Panc1 (cell line): ENCODE measurements at regions not wholly inside any gene's neighbourhood (a gene's known extent, or its start where the extent isn't known, plus 50 kb on each side); places are given as distances from the start of the nearest gene placed in this dataset.

Source experiments
- ATAC-seq: fragments of 200-7000 bp; cut with Tn5 transposase; 2 replicates; pipeline ENCODE4 v1.9.1; 2020; ENCODE audit warnings: mild to moderate bottlenecking, moderate library complexity
- BruUV-seq: library from RNA; stranded (reverse); fragments of 400-500 nt; replicated peaks from 2 replicates; lab custom pipeline; 2021; lab: Mats Ljungman, UMichigan
- CTCF ChIA-PET: fragments of 300-600 bp; sonication (Branson Sonifier 250); formaldehyde crosslinking; loops from one replicate; lab custom pipeline; 2022; ENCODE audit warnings: antibody characterized with exemption; lab: Charles Lee
- POLR2A ChIA-PET: fragments of 300-600 bp; sonication (Branson Sonifier 250); formaldehyde crosslinking; loops from one replicate; lab custom pipeline; 2022; ENCODE audit warnings: antibody characterized with exemption; lab: Charles Lee
- DNase-seq: peaks from one replicate; pipeline ENCODE4 v3.0.0-alpha.2; 2010; ENCODE audit warnings: low read depth, low spot score
- H3K27ac ChIP-seq: 2 replicates; pipeline ENCODE4 v1.5.1; 2011; ENCODE audit warnings: mild to moderate bottlenecking, low read length, inconsistent platforms
- H3K27me3 ChIP-seq: fragments of 200-500 bp; sonication (Bioruptor generic); 2 replicates; pipeline ENCODE4 v1.6.0; 2014; ENCODE audit warnings: low read length, inconsistent platforms; ENCODE audit not compliant: control insufficient read depth, insufficient read depth
- H3K36me3 ChIP-seq: fragments of 200-500 bp; sonication (Bioruptor generic); 2 replicates; pipeline ENCODE4 v1.5.1; 2014; ENCODE audit warnings: inconsistent platforms, mild to moderate bottlenecking, low read length, moderate library complexity; ENCODE audit not compliant: control insufficient read depth, insufficient read depth
- H3K4me1 ChIP-seq: 2 replicates; pipeline ENCODE4 v1.5.1; 2011; ENCODE audit warnings: inconsistent platforms, mild to moderate bottlenecking, low read length, moderate library complexity; ENCODE audit not compliant: control insufficient read depth, insufficient read depth
- H3K4me3 ChIP-seq, 2 experiments: 2 replicates each; pipeline ENCODE4 v1.5.1; 2011 to 2012; ENCODE audit warnings: low read depth in 2 of 2, low read length in 2 of 2, mild to moderate bottlenecking in 2 of 2, inconsistent platforms in 1 of 2, moderate library complexity in 1 of 2
- H3K9me3 ChIP-seq: fragments of 200-500 bp; sonication (Bioruptor generic); 2 replicates; pipeline ENCODE4 v1.5.1; 2014; ENCODE audit warnings: low read depth, mild to moderate bottlenecking, inconsistent platforms, low read length, moderate library complexity; ENCODE audit not compliant: control insufficient read depth, insufficient read depth
- POLR2AphosphoS5 ChIP-seq: IDR thresholded peaks from 2 replicates; pipeline ENCODE4 v1.6.1; 2012; ENCODE audit warnings: mild to moderate bottlenecking, low read depth, low read length, moderate library complexity
- SIN3A ChIP-seq: IDR thresholded peaks from 2 replicates; pipeline ENCODE4 v1.6.1; 2012; ENCODE audit warnings: low read depth, mild to moderate bottlenecking, low read length, moderate library complexity, borderline replicate concordance; ENCODE audit not compliant: insufficient read depth
- TCF7L2 ChIP-seq: IDR thresholded peaks from 2 replicates; pipeline ENCODE4 v1.6.1; 2011; ENCODE audit warnings: mild to moderate bottlenecking, low read depth, low read length, inconsistent platforms
- in situ Hi-C: cut with HindIII; loops from 2 replicates; pipeline ENCODE4 v1.10.0; 2016; ENCODE audit warnings: low sequenced_read_pairs, low pct_unique_long_range_greater_than_20kb
- intact Hi-C: fragments of 100-400 bp; cut with micrococcal nuclease; formaldehyde crosslinking; loops from one replicate; pipeline ENCODE4 v1.10.0; 2022; ENCODE audit not compliant: unreplicated experiment
- TF ChIP-seq, protein P1 (sequence below): fragments of 450-650 bp; IDR thresholded peaks from 2 replicates; pipeline ENCODE4 v1.5.1; 2017; ENCODE audit warnings: mild to moderate bottlenecking
- TF ChIP-seq, protein P2 (sequence below), 2 experiments: IDR thresholded peaks; 2 replicates each; pipeline ENCODE4 v1.6.1; 2011 to 2012; ENCODE audit warnings: low read depth in 2 of 2, control low read depth in 1 of 2, low read length in 1 of 2, mild to moderate bottlenecking in 1 of 2, moderate library complexity in 1 of 2; ENCODE audit not compliant: insufficient read depth in 1 of 2

DNA sequence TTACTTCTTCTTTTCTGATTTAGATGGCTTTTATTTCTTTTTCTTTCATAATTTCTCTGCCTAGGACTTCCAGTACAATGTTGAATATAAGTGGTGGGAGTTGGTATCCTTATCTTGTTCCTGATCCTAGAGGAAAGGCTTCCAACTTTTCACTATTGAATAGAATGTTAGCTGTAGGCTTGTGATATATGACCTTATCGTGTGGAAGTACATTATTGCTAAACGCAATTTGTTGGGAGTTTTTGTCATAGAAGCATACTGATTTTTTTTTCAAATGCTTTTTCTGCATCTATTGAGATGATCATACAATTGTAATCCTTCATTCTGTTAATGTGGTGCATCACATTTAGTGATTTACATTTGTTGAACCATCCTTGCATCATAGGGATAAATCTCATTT, 79.5 kb downstream of the FASLG start:
- in situ Hi-C loops = no loop called here

DNA sequence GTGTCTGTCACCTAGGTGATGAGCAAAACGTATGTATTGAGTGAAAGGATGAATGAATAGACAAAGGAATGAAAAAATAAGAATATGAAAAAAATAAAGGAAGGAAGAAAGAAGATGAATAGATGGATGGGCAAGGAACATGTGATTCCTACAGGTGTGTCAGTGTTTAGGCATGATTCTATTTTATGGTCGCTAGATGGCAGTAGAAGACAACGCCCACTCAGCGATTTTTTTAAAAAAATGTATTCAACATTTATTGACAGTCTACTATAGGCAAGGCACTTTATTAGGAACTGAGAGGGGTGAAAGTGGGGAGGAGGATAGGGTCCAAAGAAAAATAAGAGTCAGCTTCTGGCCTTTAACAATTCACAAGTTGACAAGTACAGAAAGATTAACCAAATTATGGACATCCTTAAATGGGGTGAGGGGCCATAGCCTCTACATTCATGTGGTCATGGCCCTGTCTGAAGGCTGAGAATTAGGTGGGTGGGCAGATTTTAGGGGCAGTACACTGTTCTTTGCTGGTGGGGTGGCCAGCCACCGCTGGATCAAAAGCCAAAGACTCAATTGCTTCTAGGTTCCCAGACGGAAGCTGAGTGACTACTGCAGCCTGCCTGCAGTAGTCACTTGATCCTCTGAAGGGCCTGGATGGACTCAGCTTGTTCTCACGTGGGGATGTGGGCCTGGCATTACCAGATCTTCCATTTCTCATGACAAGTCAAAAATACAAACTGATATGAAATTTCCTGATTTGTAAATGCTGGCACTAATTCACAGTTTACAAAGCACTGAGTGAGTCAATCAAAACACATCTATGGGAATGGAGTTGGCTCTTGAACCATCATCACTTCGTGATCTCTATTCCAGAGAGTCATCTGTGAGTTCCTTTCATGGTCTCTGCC, 83.9 kb downstream of the FASLG start:
- H3K27me3 ChIP-seq = no peaks in the 10 kb centered on the region; the same call in 1 of the 2 replicates
- DNase-seq (no peak), ATAC-seq (no peak)
- BruUV-seq = no TSS peak
- no peaks in the 10 kb centered on the region; the same call in 1 of the 2 replicates for H3K4me1 ChIP-seq
- no peaks in the 10 kb centered on the region for H3K9me3 ChIP-seq
- intact Hi-C loops (loop anchor here (5.0 to 10.0 kb wide), 2 partner anchors 82 to 679 kb away; no protein-coding TSS in a partner anchor), in situ Hi-C loops (no loop called here)
- POLR2A ChIA-PET = no interaction called here
- TF ChIP-seq SIN3A = no peak
- no peak for TF ChIP-seq TCF7L2
- TF ChIP-seq POLR2AphosphoS5 = no peak
- TF ChIP-seq, protein P1, sequence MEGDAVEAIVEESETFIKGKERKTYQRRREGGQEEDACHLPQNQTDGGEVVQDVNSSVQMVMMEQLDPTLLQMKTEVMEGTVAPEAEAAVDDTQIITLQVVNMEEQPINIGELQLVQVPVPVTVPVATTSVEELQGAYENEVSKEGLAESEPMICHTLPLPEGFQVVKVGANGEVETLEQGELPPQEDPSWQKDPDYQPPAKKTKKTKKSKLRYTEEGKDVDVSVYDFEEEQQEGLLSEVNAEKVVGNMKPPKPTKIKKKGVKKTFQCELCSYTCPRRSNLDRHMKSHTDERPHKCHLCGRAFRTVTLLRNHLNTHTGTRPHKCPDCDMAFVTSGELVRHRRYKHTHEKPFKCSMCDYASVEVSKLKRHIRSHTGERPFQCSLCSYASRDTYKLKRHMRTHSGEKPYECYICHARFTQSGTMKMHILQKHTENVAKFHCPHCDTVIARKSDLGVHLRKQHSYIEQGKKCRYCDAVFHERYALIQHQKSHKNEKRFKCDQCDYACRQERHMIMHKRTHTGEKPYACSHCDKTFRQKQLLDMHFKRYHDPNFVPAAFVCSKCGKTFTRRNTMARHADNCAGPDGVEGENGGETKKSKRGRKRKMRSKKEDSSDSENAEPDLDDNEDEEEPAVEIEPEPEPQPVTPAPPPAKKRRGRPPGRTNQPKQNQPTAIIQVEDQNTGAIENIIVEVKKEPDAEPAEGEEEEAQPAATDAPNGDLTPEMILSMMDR = peak; percentile 83
- TF ChIP-seq, protein P2, sequence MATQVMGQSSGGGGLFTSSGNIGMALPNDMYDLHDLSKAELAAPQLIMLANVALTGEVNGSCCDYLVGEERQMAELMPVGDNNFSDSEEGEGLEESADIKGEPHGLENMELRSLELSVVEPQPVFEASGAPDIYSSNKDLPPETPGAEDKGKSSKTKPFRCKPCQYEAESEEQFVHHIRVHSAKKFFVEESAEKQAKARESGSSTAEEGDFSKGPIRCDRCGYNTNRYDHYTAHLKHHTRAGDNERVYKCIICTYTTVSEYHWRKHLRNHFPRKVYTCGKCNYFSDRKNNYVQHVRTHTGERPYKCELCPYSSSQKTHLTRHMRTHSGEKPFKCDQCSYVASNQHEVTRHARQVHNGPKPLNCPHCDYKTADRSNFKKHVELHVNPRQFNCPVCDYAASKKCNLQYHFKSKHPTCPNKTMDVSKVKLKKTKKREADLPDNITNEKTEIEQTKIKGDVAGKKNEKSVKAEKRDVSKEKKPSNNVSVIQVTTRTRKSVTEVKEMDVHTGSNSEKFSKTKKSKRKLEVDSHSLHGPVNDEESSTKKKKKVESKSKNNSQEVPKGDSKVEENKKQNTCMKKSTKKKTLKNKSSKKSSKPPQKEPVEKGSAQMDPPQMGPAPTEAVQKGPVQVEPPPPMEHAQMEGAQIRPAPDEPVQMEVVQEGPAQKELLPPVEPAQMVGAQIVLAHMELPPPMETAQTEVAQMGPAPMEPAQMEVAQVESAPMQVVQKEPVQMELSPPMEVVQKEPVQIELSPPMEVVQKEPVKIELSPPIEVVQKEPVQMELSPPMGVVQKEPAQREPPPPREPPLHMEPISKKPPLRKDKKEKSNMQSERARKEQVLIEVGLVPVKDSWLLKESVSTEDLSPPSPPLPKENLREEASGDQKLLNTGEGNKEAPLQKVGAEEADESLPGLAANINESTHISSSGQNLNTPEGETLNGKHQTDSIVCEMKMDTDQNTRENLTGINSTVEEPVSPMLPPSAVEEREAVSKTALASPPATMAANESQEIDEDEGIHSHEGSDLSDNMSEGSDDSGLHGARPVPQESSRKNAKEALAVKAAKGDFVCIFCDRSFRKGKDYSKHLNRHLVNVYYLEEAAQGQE (IDR thresholded peaks at IDR 0.05; ENCODE audit: insufficient read depth in 1 of 2, low read depth in 2 of 2, low read length in 1 of 2) = no peak
- no peak overlapping the region for H3K27ac ChIP-seq
- no peaks in the 10 kb centered on the region for H3K36me3 ChIP-seq
- no peak overlapping the region for H3K4me3 ChIP-seq
- CTCF ChIA-PET = interaction anchor here (0.5 to 0.7 kb wide), 2 partner anchors 447 to 677 kb away, joined by 3 to 5 read pairs; no protein-coding TSS in a partner anchor

More for the DNA sequence above, 79.5 kb downstream of the FASLG start:
- no TSS peak for BruUV-seq
- no peak overlapping the region for H3K4me3 ChIP-seq
- H3K4me1 ChIP-seq = no peaks in the 10 kb centered on the region
- ATAC-seq = no peak
- TF ChIP-seq, protein P1 = no peak
- TF ChIP-seq TCF7L2 = no peak
- no peak for TF ChIP-seq POLR2AphosphoS5
- TF ChIP-seq, protein P2 (IDR thresholded peaks at IDR 0.05; ENCODE audit: insufficient read depth in 1 of 2, low read depth in 2 of 2, low read length in 1 of 2) = no peak
- TF ChIP-seq SIN3A = no peak
- H3K27me3 ChIP-seq = peaks cover 5% of the 10 kb centered on the region; the same call in 1 of the 2 replicates
- no peak overlapping the region for H3K27ac ChIP-seq
- ChIA-PET CTCF (no interaction called here), POLR2A (no interaction called here)
- no peak for DNase-seq
- intact Hi-C loops = no loop called here
- no peaks in the 10 kb centered on the region for H3K9me3 ChIP-seq
- H3K36me3 ChIP-seq = no peaks in the 10 kb centered on the region
